Upper lobe of left lung (tissue), 6 donors: ENCODE measurements at regions not wholly inside any gene's neighbourhood (a gene's known extent, or its start where the extent isn't known, plus 50 kb on each side); places are given as distances from the start of the nearest gene placed in this dataset.

Experiments used
- ATAC-seq, 2 donors: fragments of 200-7000 bp; cut with Tn5 transposase; one replicate each; pipeline ENCODE4 v1.9.1; 2022; ENCODE audit warnings: mild to moderate bottlenecking in 2 of 2, moderate library complexity in 2 of 2; ENCODE audit not compliant: low FRiP score in 2 of 2
- DNase-seq, 2 donors: peaks; one replicate each; pipeline ENCODE4 v3.0.0-alpha.2; 2019 to 2020
- H3K27ac ChIP-seq, 4 donors: fragments of 200-600 bp; sonication (generic); one replicate each; pipeline ENCODE4 v1.5.1; 2016 to 2019
- H3K27me3 ChIP-seq, 4 donors: fragments of 200-600 bp; sonication (generic); one replicate each; pipeline ENCODE4 v1.5.1; 2017 to 2019
- H3K36me3 ChIP-seq, 4 donors: fragments of 200-600 bp; sonication (generic); one replicate each; pipeline ENCODE4 v1.5.1; 2016 to 2019
- H3K4me1 ChIP-seq, 4 donors: fragments of 200-600 bp; sonication (generic); one replicate each; pipeline ENCODE4 v1.5.1; 2018 to 2019
- H3K4me3 ChIP-seq, 4 donors: fragments of 200-600 bp; sonication (generic); one replicate each; pipeline ENCODE4 v1.5.1; 2017 to 2019; ENCODE audit warnings: mild to moderate bottlenecking in 2 of 4, moderate library complexity in 1 of 4
- H3K9me3 ChIP-seq, 4 donors: fragments of 200-600 bp; sonication (generic); one replicate each; pipeline ENCODE4 v1.5.1; 2018 to 2019
- EP300 ChIP-seq, 4 donors: sonication (generic); formaldehyde crosslinking; IDR thresholded peaks; one replicate each; pipeline ENCODE4 v1.5.1; 2017; ENCODE audit warnings: antibody characterized with exemption in 4 of 4, control low read depth in 2 of 4
- POLR2A ChIP-seq, 4 donors: fragments of 450-650 bp; IDR thresholded peaks; one replicate each; pipeline ENCODE4 v1.5.1; 2016 to 2017; ENCODE audit warnings: antibody characterized with exemption in 4 of 4, mild to moderate bottlenecking in 2 of 4
- POLR2AphosphoS5 ChIP-seq, 2 donors: sonication (generic); formaldehyde crosslinking; IDR thresholded peaks; one replicate each; pipeline ENCODE4 v1.5.1; 2017; ENCODE audit warnings: antibody characterized with exemption in 2 of 2
- WGBS, 2 donors: methylation state at CpG; one replicate each; pipeline ENCODE4 v1.1.5; 2017 to 2018; 5-methylcytosine and 5-hydroxymethylcytosine counted together
- TF ChIP-seq, protein P1 (sequence below), 6 experiments: fragments of 450-650 bp in 4 of 6; fragments of 200-600 bp in 2 of 6; sonication (generic) in 2 of 6; IDR thresholded peaks; one replicate each; pipeline ENCODE4 v1.5.1; 2016 to 2019; ENCODE audit warnings: antibody characterized with exemption in 6 of 6
- donor health status: DM: no; HTN: no; CAD: no; lungs with moderate emphysema.
- donor health status: DM: no; HTN: yes; CAD: no; lungs with severe emphysema.

DNA sequence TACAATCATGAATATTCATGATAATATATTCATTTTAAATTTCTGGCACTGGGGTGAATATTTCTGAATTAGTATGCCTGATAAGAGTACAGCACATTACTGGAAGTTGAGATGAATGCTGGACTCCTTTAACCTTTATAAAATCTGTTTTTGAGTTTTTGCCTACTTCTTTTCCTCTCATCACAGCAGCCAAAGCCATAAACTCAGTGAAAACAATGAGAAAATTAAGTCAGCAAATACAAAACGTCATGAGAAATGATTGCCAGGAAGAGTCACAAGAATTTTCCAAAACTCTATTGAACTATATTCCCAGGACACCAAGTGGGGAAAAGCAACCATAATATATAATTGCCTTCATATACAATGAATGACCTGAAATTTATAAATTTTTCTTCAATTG is 837.6 kb downstream of the TBC1D32 start:
- Histone ChIP-seq H3K9me3 (no peaks in the 10 kb centered on the region), H3K27me3 (no peaks in the 10 kb centered on the region), H3K4me3 (no peak overlapping the region), H3K27ac (no peak overlapping the region), H3K36me3 (no peaks in the 10 kb centered on the region), H3K4me1 (no peaks in the 10 kb centered on the region)
- no peak for TF ChIP-seq POLR2AphosphoS5 (IDR thresholded peaks at IDR 0.05)
- TF ChIP-seq POLR2A (IDR thresholded peaks at IDR 0.05): no peak
- TF ChIP-seq, protein P1, sequence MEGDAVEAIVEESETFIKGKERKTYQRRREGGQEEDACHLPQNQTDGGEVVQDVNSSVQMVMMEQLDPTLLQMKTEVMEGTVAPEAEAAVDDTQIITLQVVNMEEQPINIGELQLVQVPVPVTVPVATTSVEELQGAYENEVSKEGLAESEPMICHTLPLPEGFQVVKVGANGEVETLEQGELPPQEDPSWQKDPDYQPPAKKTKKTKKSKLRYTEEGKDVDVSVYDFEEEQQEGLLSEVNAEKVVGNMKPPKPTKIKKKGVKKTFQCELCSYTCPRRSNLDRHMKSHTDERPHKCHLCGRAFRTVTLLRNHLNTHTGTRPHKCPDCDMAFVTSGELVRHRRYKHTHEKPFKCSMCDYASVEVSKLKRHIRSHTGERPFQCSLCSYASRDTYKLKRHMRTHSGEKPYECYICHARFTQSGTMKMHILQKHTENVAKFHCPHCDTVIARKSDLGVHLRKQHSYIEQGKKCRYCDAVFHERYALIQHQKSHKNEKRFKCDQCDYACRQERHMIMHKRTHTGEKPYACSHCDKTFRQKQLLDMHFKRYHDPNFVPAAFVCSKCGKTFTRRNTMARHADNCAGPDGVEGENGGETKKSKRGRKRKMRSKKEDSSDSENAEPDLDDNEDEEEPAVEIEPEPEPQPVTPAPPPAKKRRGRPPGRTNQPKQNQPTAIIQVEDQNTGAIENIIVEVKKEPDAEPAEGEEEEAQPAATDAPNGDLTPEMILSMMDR (IDR thresholded peaks at IDR 0.05): no peak
- TF ChIP-seq EP300 (IDR thresholded peaks at IDR 0.05): no peak
- 29 to 31% methylated on average over 1 of the region's 1 CpG for WGBS, 2 donors
- no peak for DNase-seq
- ATAC-seq: no peak

GRCh38 chr6:120493505-120493904 is 840.8 kb downstream of the TBC1D32 start:
- no peaks in the 10 kb centered on the region for H3K27me3 ChIP-seq
- H3K4me3 ChIP-seq: no peak overlapping the region
- no peaks in the 10 kb centered on the region for H3K4me1 ChIP-seq
- no peak overlapping the region for H3K27ac ChIP-seq
- no peak for ATAC-seq
- no peak for DNase-seq
- H3K9me3 ChIP-seq: no peaks in the 10 kb centered on the region
- H3K36me3 ChIP-seq: no peaks in the 10 kb centered on the region
- TF ChIP-seq EP300 (IDR thresholded peaks at IDR 0.05) (no peak), POLR2A (IDR thresholded peaks at IDR 0.05) (no peak), POLR2AphosphoS5 (IDR thresholded peaks at IDR 0.05) (no peak)
- TF ChIP-seq, protein P1 (IDR thresholded peaks at IDR 0.05): no peak

GRCh38 chr6:120489941-120490340 is 844.3 kb downstream of the TBC1D32 start:
- WGBS, 2 donors: 84 to 88% methylated on average over 2 of the region's 2 CpGs
- ATAC-seq: no peak
- H3K4me1 ChIP-seq: no peaks in the 10 kb centered on the region
- no peaks in the 10 kb centered on the region for H3K27me3 ChIP-seq
- no peaks in the 10 kb centered on the region for H3K9me3 ChIP-seq
- no peaks in the 10 kb centered on the region for H3K36me3 ChIP-seq
- H3K27ac ChIP-seq: no peak overlapping the region
- H3K4me3 ChIP-seq: no peak overlapping the region
- DNase-seq: no peak
- TF ChIP-seq EP300 (IDR thresholded peaks at IDR 0.05) (no peak), POLR2A (IDR thresholded peaks at IDR 0.05) (no peak), POLR2AphosphoS5 (IDR thresholded peaks at IDR 0.05) (no peak)
- TF ChIP-seq, protein P1 (IDR thresholded peaks at IDR 0.05): no peak

GRCh38 chr6:120484146-120484545 is 850.1 kb downstream of the TBC1D32 start:
- DNase-seq: no peak
- 75 to 82% methylated on average over 2 of the region's 2 CpGs for WGBS, 2 donors

GRCh38 chr6:120478650-120479049 is 855.6 kb downstream of the TBC1D32 start:
- TF ChIP-seq, protein P1 (IDR thresholded peaks at IDR 0.05): no peak
- TF ChIP-seq POLR2AphosphoS5 (IDR thresholded peaks at IDR 0.05) (no peak), POLR2A (IDR thresholded peaks at IDR 0.05) (no peak), EP300 (IDR thresholded peaks at IDR 0.05) (no peak)
- Histone ChIP-seq H3K4me3 (no peak overlapping the region), H3K27me3 (no peaks in the 10 kb centered on the region), H3K36me3 (no peaks in the 10 kb centered on the region), H3K4me1 (no peaks in the 10 kb centered on the region), H3K9me3 (peaks cover 0 to 9% (median 7%) of the 10 kb centered on the region in 4 donors), H3K27ac (no peak overlapping the region)
- WGBS, 2 donors: 60 to 71% methylated on average over 1 of the region's 1 CpG
- DNase-seq (no peak), ATAC-seq (no peak)

More at GRCh38 chr6:120484146-120484545, 850.1 kb downstream of the TBC1D32 start:
- no peaks in the 10 kb centered on the region for H3K36me3 ChIP-seq
- no peak overlapping the region for H3K27ac ChIP-seq
- no peaks in the 10 kb centered on the region for H3K27me3 ChIP-seq
- ATAC-seq: no peak
- no peak for TF ChIP-seq POLR2A (IDR thresholded peaks at IDR 0.05)
- no peak for TF ChIP-seq POLR2AphosphoS5 (IDR thresholded peaks at IDR 0.05)
- TF ChIP-seq EP300 (IDR thresholded peaks at IDR 0.05): no peak
- TF ChIP-seq, protein P1 (IDR thresholded peaks at IDR 0.05): no peak
- peaks cover 0 to 8% (median under 1%) of the 10 kb centered on the region in 4 donors for H3K9me3 ChIP-seq
- H3K4me1 ChIP-seq: no peaks in the 10 kb centered on the region
- no peak overlapping the region for H3K4me3 ChIP-seq
